ENCODE measurements at regions not wholly inside any gene's neighbourhood (a gene's known extent, or its start where the extent isn't known, plus 50 kb on each side); places are given as distances from the start of the nearest gene placed in this dataset.

DNA sequence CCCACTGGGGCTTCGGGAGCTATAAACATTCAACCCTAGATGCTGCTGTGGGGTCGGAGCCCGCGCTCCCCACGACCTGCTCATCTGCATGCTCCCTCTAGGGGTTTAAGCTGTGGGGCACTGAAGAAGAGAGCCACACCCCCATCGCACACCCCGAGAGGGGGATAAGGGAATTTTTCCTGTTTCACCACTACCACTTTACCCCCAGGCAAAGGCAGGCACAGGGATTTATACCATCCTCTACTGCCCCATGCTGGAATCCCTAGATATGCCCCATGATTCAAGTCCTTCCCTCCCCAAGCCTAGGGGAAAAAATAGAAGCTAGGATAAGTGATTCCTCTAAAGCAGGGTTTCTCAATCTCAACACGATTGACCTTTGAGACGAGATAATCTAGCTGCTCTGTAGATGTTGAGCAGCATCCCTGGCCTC, 59.9 kb upstream of the CCDC60 start:
- TF ChIP-seq, protein P1, sequence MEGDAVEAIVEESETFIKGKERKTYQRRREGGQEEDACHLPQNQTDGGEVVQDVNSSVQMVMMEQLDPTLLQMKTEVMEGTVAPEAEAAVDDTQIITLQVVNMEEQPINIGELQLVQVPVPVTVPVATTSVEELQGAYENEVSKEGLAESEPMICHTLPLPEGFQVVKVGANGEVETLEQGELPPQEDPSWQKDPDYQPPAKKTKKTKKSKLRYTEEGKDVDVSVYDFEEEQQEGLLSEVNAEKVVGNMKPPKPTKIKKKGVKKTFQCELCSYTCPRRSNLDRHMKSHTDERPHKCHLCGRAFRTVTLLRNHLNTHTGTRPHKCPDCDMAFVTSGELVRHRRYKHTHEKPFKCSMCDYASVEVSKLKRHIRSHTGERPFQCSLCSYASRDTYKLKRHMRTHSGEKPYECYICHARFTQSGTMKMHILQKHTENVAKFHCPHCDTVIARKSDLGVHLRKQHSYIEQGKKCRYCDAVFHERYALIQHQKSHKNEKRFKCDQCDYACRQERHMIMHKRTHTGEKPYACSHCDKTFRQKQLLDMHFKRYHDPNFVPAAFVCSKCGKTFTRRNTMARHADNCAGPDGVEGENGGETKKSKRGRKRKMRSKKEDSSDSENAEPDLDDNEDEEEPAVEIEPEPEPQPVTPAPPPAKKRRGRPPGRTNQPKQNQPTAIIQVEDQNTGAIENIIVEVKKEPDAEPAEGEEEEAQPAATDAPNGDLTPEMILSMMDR (IDR thresholded peaks at IDR 0.05; ENCODE audit: unreplicated experiment) = no peak
- Mint-ChIP-seq H3K4me1 (no peaks in the 10 kb centered on the region), H3K36me3 (no peaks in the 10 kb centered on the region), H3K27ac (no peak overlapping the region), H3K27me3 (ENCODE audit: low read depth) (peaks cover 14% of the 10 kb centered on the region), H3K9me3 (peaks cover 14% of the 10 kb centered on the region), H3K4me3 (no peak overlapping the region)
- no peak for DNase-seq (ENCODE audit: low spot score in 2 of 2, unreplicated experiment in 2 of 2)

- no peak for DNase-seq (ENCODE audit: low spot score in 2 of 2, unreplicated experiment in 2 of 2)
- H3K4me3 Mint-ChIP-seq = no peak overlapping the region
- no peak overlapping the region for H3K27ac Mint-ChIP-seq
- no peaks in the 10 kb centered on the region for H3K36me3 Mint-ChIP-seq
- TF ChIP-seq, protein P1 (IDR thresholded peaks at IDR 0.05; ENCODE audit: unreplicated experiment) = no peak
- H3K9me3 Mint-ChIP-seq = no peaks in the 10 kb centered on the region
- peaks cover 16% of the 10 kb centered on the region for H3K27me3 Mint-ChIP-seq (ENCODE audit: low read depth)
- H3K4me1 Mint-ChIP-seq = no peaks in the 10 kb centered on the region
Measured at GRCh38 chr12:119283310-119283709, 51.2 kb upstream of the CCDC60 start.

Data from mesothelial cell of epicardium (in vitro differentiated cells).